Endothelial cell of umbilical vein (primary cell): ENCODE measurements at regions not wholly inside any gene's neighbourhood (a gene's known extent, or its start where the extent isn't known, plus 50 kb on each side); places are given as distances from the start of the nearest gene placed in this dataset.

Experiments used
- BruUV-seq: library from RNA; stranded (reverse); fragments of 400-500 nt; replicated peaks from 2 replicates; lab custom pipeline; 2021; lab: Mats Ljungman, UMichigan
- CTCF ChIA-PET: fragments of 300-600, 350-600 bp; sonication (Branson Sonifier 250); formaldehyde crosslinking; loops from one replicate; lab custom pipeline; 2021; ENCODE audit warnings: antibody characterized with exemption, inconsistent platforms; lab: Charles Lee
- POLR2A ChIA-PET: fragments of 300-600, 350-600 bp; sonication (Branson Sonifier 250); formaldehyde crosslinking; loops from one replicate; lab custom pipeline; 2021; ENCODE audit warnings: antibody characterized with exemption, inconsistent platforms; lab: Charles Lee
- DNase-seq: peaks from one replicate; pipeline ENCODE4 v3.0.0-alpha.2; 2011; ENCODE audit warnings: low read depth, low spot score
- FAIRE-seq: peaks from 2 replicates; lab custom pipeline; 2011; peaks lifted over from hg19 to GRCh38; lab: Jason Lieb, UNC
- H2AFZ ChIP-seq: 2 replicates; pipeline ENCODE4 v1.6.0; 2012; ENCODE audit warnings: low read depth, low read length, control low read depth, inconsistent platforms
- H3K27ac ChIP-seq: 2 replicates; pipeline ENCODE4 v1.5.1; 2011; ENCODE audit warnings: low read depth, mild to moderate bottlenecking, control low read depth, low read length, moderate library complexity; ENCODE audit not compliant: insufficient read depth
- H3K27me3 ChIP-seq, 2 experiments: 2 replicates each; pipeline versions ENCODE4 v1.6.0 to v1.6.1; 2011; ENCODE audit warnings: low read length in 2 of 2, mixed read lengths in 1 of 2; ENCODE audit not compliant: control insufficient read depth in 2 of 2, insufficient read depth in 2 of 2
- H3K36me3 ChIP-seq, 2 experiments: 2 replicates in 1 of 2; 3 replicates in 1 of 2; pipeline ENCODE4 v1.5.1; 2011; ENCODE audit warnings: low read length in 2 of 2, mild to moderate bottlenecking in 1 of 2, moderate library complexity in 1 of 2; ENCODE audit not compliant: control insufficient read depth in 2 of 2, insufficient read depth in 2 of 2; ENCODE audit errors: extremely low read depth in 1 of 2
- H3K4me1 ChIP-seq: 3 replicates; pipeline ENCODE4 v1.5.1; 2011; ENCODE audit warnings: mild to moderate bottlenecking, low read length; ENCODE audit not compliant: control insufficient read depth, insufficient read depth; ENCODE audit errors: extremely low read depth
- H3K4me2 ChIP-seq: 2 replicates; pipeline ENCODE4 v1.6.1; 2011; ENCODE audit warnings: low read length, control low read depth, mixed read lengths; ENCODE audit not compliant: insufficient read depth
- H3K4me3 ChIP-seq, 3 experiments: fragments of 200-600 bp in 1 of 3; sonication (generic), shearing (Covaris generic) in 1 of 3; replicated peaks in 1 of 3; 2 replicates each; pipeline ENCODE4 v1.5.1; 2011 to 2016; ENCODE audit warnings: control low read depth in 3 of 3, low read length in 3 of 3, mild to moderate bottlenecking in 2 of 3, inconsistent platforms in 1 of 3, low read depth in 1 of 3, moderate library complexity in 1 of 3; ENCODE audit not compliant: insufficient read depth in 1 of 3
- H3K79me2 ChIP-seq: 2 replicates; pipeline ENCODE4 v1.6.0; 2012; ENCODE audit warnings: low read length, inconsistent platforms; ENCODE audit not compliant: control insufficient read depth, insufficient read depth
- H3K9ac ChIP-seq: replicated peaks from 2 replicates; pipeline ENCODE3; 2011; ENCODE audit warnings: low read length, control low read depth; ENCODE audit not compliant: insufficient read depth; ENCODE audit errors: extremely low read depth
- H3K9me1 ChIP-seq: replicated peaks from 3 replicates; pipeline ENCODE4 v1.6.0; 2011; ENCODE audit warnings: mild to moderate bottlenecking, low read length; ENCODE audit not compliant: control insufficient read depth, insufficient read depth; ENCODE audit errors: extremely low read depth
- H3K9me3 ChIP-seq: replicated peaks from 2 replicates; pipeline ENCODE4 v1.5.1; 2012; ENCODE audit warnings: low read length, inconsistent platforms; ENCODE audit not compliant: control insufficient read depth, insufficient read depth
- H4K20me1 ChIP-seq: replicated peaks from 2 replicates; pipeline ENCODE3; 2011; ENCODE audit warnings: mild to moderate bottlenecking, low read length; ENCODE audit not compliant: control insufficient read depth, insufficient read depth; ENCODE audit errors: extremely low read depth
- CTCF ChIP-seq, 2 donors: IDR thresholded peaks; 1 replicate in 1 of 2; 2 replicates in 1 of 2; pipeline ENCODE4 v1.5.1; 2011; ENCODE audit warnings: low read length in 2 of 2, mild to moderate bottlenecking in 2 of 2, moderate library complexity in 2 of 2, control low read depth in 1 of 2, inconsistent platforms in 1 of 2, low read depth in 1 of 2; ENCODE audit not compliant: insufficient read depth in 1 of 2; ENCODE audit errors: extremely low read depth in 1 of 2
- EZH2 ChIP-seq: IDR thresholded peaks from 2 replicates; pipeline ENCODE4 v1.6.1; 2012; ENCODE audit warnings: borderline replicate concordance, low read depth, mild to moderate bottlenecking, moderate library complexity, low read length, inconsistent platforms; ENCODE audit not compliant: severe bottlenecking
- FOS ChIP-seq: IDR thresholded peaks from 2 replicates; pipeline ENCODE4 v1.6.1; 2011; ENCODE audit warnings: mild to moderate bottlenecking, low read length, moderate library complexity, borderline replicate concordance; ENCODE audit not compliant: insufficient read depth
- GATA2 ChIP-seq: IDR thresholded peaks from 2 replicates; pipeline ENCODE4 v1.7.0; 2011; ENCODE audit warnings: low read depth, mild to moderate bottlenecking, moderate library complexity, mixed read lengths, low read length; ENCODE audit not compliant: insufficient read length, insufficient read depth
- JUN ChIP-seq: IDR thresholded peaks from 2 replicates; pipeline ENCODE4 v1.6.1; 2011; ENCODE audit warnings: borderline replicate concordance, low read depth; ENCODE audit not compliant: insufficient read length, insufficient read depth
- MAX ChIP-seq: IDR thresholded peaks from 2 replicates; pipeline ENCODE4 v1.6.1; 2011; ENCODE audit not compliant: insufficient read depth, insufficient read length
- MYC ChIP-seq: IDR thresholded peaks from one replicate; pipeline ENCODE4 v1.6.1; 2011; ENCODE audit warnings: mild to moderate bottlenecking, low read depth, low read length
- POLR2A ChIP-seq: IDR thresholded peaks from 2 replicates; pipeline ENCODE4 v1.6.1; 2012; ENCODE audit warnings: low read depth, mild to moderate bottlenecking, control low read depth, low read length
- POLR2AphosphoS5 ChIP-seq: IDR thresholded peaks from 2 replicates; pipeline ENCODE4 v1.6.1; 2012; ENCODE audit warnings: low read depth, mild to moderate bottlenecking, control low read depth, low read length, moderate library complexity; ENCODE audit not compliant: insufficient read depth
- dilution Hi-C: fragments of 300-500 bp; cut with MboI; formaldehyde crosslinking; loops from one replicate; pipeline ENCODE4 v1.15.0; 2019; ENCODE audit warnings: low sequenced_read_pairs; ENCODE audit not compliant: extremely low pct_ligation_motif_present
- intact Hi-C: fragments of 100-400 bp; cut with micrococcal nuclease; formaldehyde crosslinking; loops from one replicate; pipeline ENCODE4 v1.10.0; 2022

- H3K36me3 ChIP-seq: no peaks in the 10 kb centered on the region
- intact Hi-C loops (no loop called here), dilution Hi-C loops (no loop called here)
- no peaks in the 10 kb centered on the region for H3K4me1 ChIP-seq
- H3K4me3 ChIP-seq: no peak overlapping the region
- no peak overlapping the region for H3K4me2 ChIP-seq
- no peaks in the 10 kb centered on the region for H3K79me2 ChIP-seq
- ChIA-PET CTCF (no interaction called here), POLR2A (no interaction called here)
- no peaks in the 10 kb centered on the region for H3K9me3 ChIP-seq
- FAIRE-seq (no peak), DNase-seq (no peak)
- H2AFZ ChIP-seq: no peak overlapping the region
- no peak overlapping the region for H3K9ac ChIP-seq
- BruUV-seq: no TSS peak
- no peaks in the 10 kb centered on the region for H4K20me1 ChIP-seq
- no peak overlapping the region for H3K27ac ChIP-seq
- no peaks in the 10 kb centered on the region for H3K9me1 ChIP-seq
- no peak for TF ChIP-seq JUN
- TF ChIP-seq CTCF (IDR thresholded peaks at IDR 0.05; ENCODE audit: extremely low read depth in 1 of 2, insufficient read depth in 1 of 2, low read depth in 1 of 2, low read length in 2 of 2): no peak
- no peak for TF ChIP-seq EZH2
- no peak for TF ChIP-seq MYC
- TF ChIP-seq MAX: no peak
- TF ChIP-seq POLR2AphosphoS5: no peak
- TF ChIP-seq GATA2: no peak
- no peak for TF ChIP-seq POLR2A
- no peak for TF ChIP-seq FOS
- no peaks in the 10 kb centered on the region for H3K27me3 ChIP-seq
Measured at GRCh38 chr1:5798151-5798730, 194.0 kb downstream of the NPHP4 start.
